Activated CD4-positive, alpha-beta T cell treated with anti-CD3 and anti-CD28 coated beads, Interleukin-2, amount 10 ng/mL, durations not matched to agents 7 days and 5 days (primary cell): ENCODE measurements at regions not wholly inside any gene's neighbourhood (a gene's known extent, or its start where the extent isn't known, plus 50 kb on each side); places are given as distances from the start of the nearest gene placed in this dataset.

ENCODE experiments used
- CTCF ChIA-PET: fragments of 350-600 bp; sonication (Branson Sonifier 250); formaldehyde crosslinking; loops from one replicate; lab custom pipeline; 2021; ENCODE audit warnings: antibody characterized with exemption; lab: Charles Lee
- POLR2A ChIA-PET: fragments of 350-600 bp; sonication (Branson Sonifier 250); formaldehyde crosslinking; loops from one replicate; lab custom pipeline; 2021; ENCODE audit warnings: antibody characterized with exemption; lab: Charles Lee
- DNase-seq: peaks from one replicate; pipeline ENCODE4 v3.0.0-alpha.2; 2020
- H3K27ac Mint-ChIP-seq: one replicate; pipeline ENCODE4 v1.8.0; 2021; ENCODE audit warnings: mild to moderate bottlenecking, moderate library complexity, mixed read lengths
- H3K27me3 Mint-ChIP-seq: one replicate; pipeline ENCODE4 v1.8.0; 2021; ENCODE audit warnings: mixed read lengths
- H3K36me3 Mint-ChIP-seq: one replicate; pipeline ENCODE4 v1.8.0; 2021; ENCODE audit warnings: low read depth, mixed read lengths
- H3K4me1 Mint-ChIP-seq: one replicate; pipeline ENCODE4 v1.8.0; 2021; ENCODE audit warnings: mixed read lengths
- H3K4me3 Mint-ChIP-seq: one replicate; pipeline ENCODE4 v1.8.0; 2021; ENCODE audit warnings: mild to moderate bottlenecking, moderate library complexity, mixed read lengths
- H3K9me3 Mint-ChIP-seq: one replicate; pipeline ENCODE4 v1.8.0; 2021; ENCODE audit warnings: mixed read lengths

GRCh38 chr9:119634006-119634405, 264.8 kb upstream of the BRINP1 start:
- no peak overlapping the region for H3K4me3 Mint-ChIP-seq
- H3K27ac Mint-ChIP-seq, result no peak overlapping the region
- no peaks in the 10 kb centered on the region for H3K36me3 Mint-ChIP-seq
- ChIA-PET POLR2A (no interaction called here), CTCF (no interaction called here)
- no peak for DNase-seq
- no peaks in the 10 kb centered on the region for H3K4me1 Mint-ChIP-seq
- peaks cover 9% of the 10 kb centered on the region for H3K9me3 Mint-ChIP-seq
- H3K27me3 Mint-ChIP-seq, result no peaks in the 10 kb centered on the region

- H3K27ac Mint-ChIP-seq, result no peak overlapping the region
Observed at GRCh38 chr9:119611565-119611964, 242.3 kb upstream of the BRINP1 start.

GRCh38 chr9:119609277-119609971, 240.2 kb upstream of the BRINP1 start:
- Mint-ChIP-seq H3K27me3 (no peaks in the 10 kb centered on the region), H3K4me3 (no peak overlapping the region), H3K27ac (no peak overlapping the region), H3K9me3 (peaks cover 1% of the 10 kb centered on the region), H3K36me3 (no peaks in the 10 kb centered on the region), H3K4me1 (no peaks in the 10 kb centered on the region)
- CTCF ChIA-PET, result interaction anchor here (1.1 kb wide), 1 partner anchor 77 kb away, joined by 3 read pairs; no protein-coding TSS in a partner anchor
- DNase-seq, result no peak
- POLR2A ChIA-PET, result no interaction called here

More at GRCh38 chr9:119611565-119611964, 242.3 kb upstream of the BRINP1 start:
- H3K4me3 Mint-ChIP-seq, result no peak overlapping the region
- CTCF ChIA-PET, result no interaction called here
- H3K4me1 Mint-ChIP-seq, result no peaks in the 10 kb centered on the region
- H3K9me3 Mint-ChIP-seq, result no peaks in the 10 kb centered on the region
- no peaks in the 10 kb centered on the region for H3K36me3 Mint-ChIP-seq
- POLR2A ChIA-PET, result no interaction called here
- DNase-seq, result no peak
- H3K27me3 Mint-ChIP-seq, result no peaks in the 10 kb centered on the region

GRCh38 chr9:119601632-119602031, 232.4 kb upstream of the BRINP1 start:
- Mint-ChIP-seq H3K4me1 (no peaks in the 10 kb centered on the region), H3K9me3 (peaks cover 1% of the 10 kb centered on the region), H3K36me3 (no peaks in the 10 kb centered on the region), H3K27ac (no peak overlapping the region), H3K4me3 (no peak overlapping the region), H3K27me3 (no peaks in the 10 kb centered on the region)
- DNase-seq, result no peak
- POLR2A ChIA-PET, result no interaction called here
- CTCF ChIA-PET, result no interaction called here

GRCh38 chr9:119597499-119597898, 228.3 kb upstream of the BRINP1 start:
- Mint-ChIP-seq H3K36me3 (no peaks in the 10 kb centered on the region), H3K4me1 (no peaks in the 10 kb centered on the region), H3K4me3 (no peak overlapping the region), H3K27me3 (no peaks in the 10 kb centered on the region), H3K27ac (no peak overlapping the region), H3K9me3 (no peaks in the 10 kb centered on the region)
- POLR2A ChIA-PET, result no interaction called here
- DNase-seq, result no peak
- CTCF ChIA-PET, result no interaction called here

- no peaks in the 10 kb centered on the region for H3K9me3 Mint-ChIP-seq
- POLR2A ChIA-PET, result no interaction called here
- no peak overlapping the region for H3K27ac Mint-ChIP-seq
- no peaks in the 10 kb centered on the region for H3K4me1 Mint-ChIP-seq
- CTCF ChIA-PET, result no interaction called here
- H3K27me3 Mint-ChIP-seq, result no peaks in the 10 kb centered on the region
- H3K36me3 Mint-ChIP-seq, result no peaks in the 10 kb centered on the region
- no peak overlapping the region for H3K4me3 Mint-ChIP-seq
- no peak for DNase-seq
Observed at GRCh38 chr9:119596703-119597102, 227.5 kb upstream of the BRINP1 start.

- DNase-seq, result no peak
- Mint-ChIP-seq H3K9me3 (peaks cover 2% of the 10 kb centered on the region), H3K36me3 (no peaks in the 10 kb centered on the region), H3K27me3 (no peaks in the 10 kb centered on the region), H3K27ac (no peak overlapping the region), H3K4me1 (no peaks in the 10 kb centered on the region), H3K4me3 (no peak overlapping the region)
- ChIA-PET POLR2A (no interaction called here), CTCF (interaction anchor here (1.0 kb wide), 1 partner anchor 58 kb away, joined by 3 read pairs; no protein-coding TSS in a partner anchor)
Observed at GRCh38 chr9:119588874-119589744, 219.9 kb upstream of the BRINP1 start.

- Mint-ChIP-seq H3K27ac (no peak overlapping the region), H3K9me3 (no peaks in the 10 kb centered on the region), H3K4me3 (no peak overlapping the region), H3K27me3 (no peaks in the 10 kb centered on the region), H3K36me3 (no peaks in the 10 kb centered on the region), H3K4me1 (no peaks in the 10 kb centered on the region)
- ChIA-PET POLR2A (no interaction called here), CTCF (no interaction called here)
- DNase-seq, result no peak
Observed at GRCh38 chr9:119577881-119578280, 208.6 kb upstream of the BRINP1 start.

- no peak for DNase-seq
- CTCF ChIA-PET, result interaction anchor here (0.6 kb wide), 1 partner anchor 23 kb away, joined by 3 read pairs; no protein-coding TSS in a partner anchor
- Mint-ChIP-seq H3K4me3 (no peak overlapping the region), H3K27me3 (peaks cover 3% of the 10 kb centered on the region), H3K4me1 (peaks cover 7% of the 10 kb centered on the region), H3K36me3 (no peaks in the 10 kb centered on the region), H3K9me3 (no peaks in the 10 kb centered on the region), H3K27ac (no peak overlapping the region)
- POLR2A ChIA-PET, result no interaction called here
Observed at GRCh38 chr9:119559986-119560385, 190.8 kb upstream of the BRINP1 start.

GRCh38 chr9:119559056-119559455, 189.8 kb upstream of the BRINP1 start:
- DNase-seq, result no peak
- POLR2A ChIA-PET, result no interaction called here
- H3K27ac Mint-ChIP-seq, result no peak overlapping the region
- peaks cover 3% of the 10 kb centered on the region for H3K27me3 Mint-ChIP-seq
- CTCF ChIA-PET, result no interaction called here
- H3K4me3 Mint-ChIP-seq, result no peak overlapping the region
- H3K36me3 Mint-ChIP-seq, result no peaks in the 10 kb centered on the region
- no peaks in the 10 kb centered on the region for H3K9me3 Mint-ChIP-seq
- H3K4me1 Mint-ChIP-seq, result peaks cover 7% of the 10 kb centered on the region

- CTCF ChIA-PET, result interaction anchor here (1.8 kb wide), 1 partner anchor 921 kb away, joined by 5 read pairs; no protein-coding TSS in a partner anchor
- Mint-ChIP-seq H3K9me3 (no peaks in the 10 kb centered on the region), H3K27me3 (peaks cover 3% of the 10 kb centered on the region), H3K4me1 (peaks cover 7% of the 10 kb centered on the region), H3K4me3 (no peak overlapping the region), H3K27ac (no peak overlapping the region), H3K36me3 (no peaks in the 10 kb centered on the region)
- POLR2A ChIA-PET, result no interaction called here
- DNase-seq, result peak; percentile 60
Observed at GRCh38 chr9:119556129-119556875, 187.1 kb upstream of the BRINP1 start.

- H3K9me3 Mint-ChIP-seq, result no peaks in the 10 kb centered on the region
- POLR2A ChIA-PET, result no interaction called here
- no peaks in the 10 kb centered on the region for H3K27me3 Mint-ChIP-seq
- H3K4me3 Mint-ChIP-seq, result no peak overlapping the region
- H3K27ac Mint-ChIP-seq, result no peak overlapping the region
- no peaks in the 10 kb centered on the region for H3K36me3 Mint-ChIP-seq
- no peak for DNase-seq
- CTCF ChIA-PET, result no interaction called here
- no peaks in the 10 kb centered on the region for H3K4me1 Mint-ChIP-seq
Observed at GRCh38 chr9:119544492-119544891, 175.3 kb upstream of the BRINP1 start.

- ChIA-PET POLR2A (no interaction called here), CTCF (no interaction called here)
- Mint-ChIP-seq H3K4me1 (no peaks in the 10 kb centered on the region), H3K27ac (no peak overlapping the region), H3K9me3 (no peaks in the 10 kb centered on the region), H3K36me3 (no peaks in the 10 kb centered on the region), H3K27me3 (no peaks in the 10 kb centered on the region), H3K4me3 (no peak overlapping the region)
- DNase-seq, result no peak
Observed at GRCh38 chr9:119537138-119537537, 167.9 kb upstream of the BRINP1 start.
